Choroid plexus epithelial cell (primary cell): ENCODE measurements at regions not wholly inside any gene's neighbourhood (a gene's known extent, or its start where the extent isn't known, plus 50 kb on each side); places are given as distances from the start of the nearest gene placed in this dataset.

ENCODE experiments used
- DNase-seq: peaks from one replicate; pipeline ENCODE4 v3.0.0-alpha.2; 2010; ENCODE audit warnings: low read depth
- H3K4me3 ChIP-seq: 2 replicates; pipeline ENCODE4 v1.5.1; 2011; ENCODE audit warnings: low read depth, mild to moderate bottlenecking, control low read depth, low read length, moderate library complexity
- TF ChIP-seq, protein P1 (sequence below): conservative IDR thresholded peaks from 2 replicates; pipeline ENCODE4 v1.5.1; 2011; ENCODE audit warnings: low read depth, mild to moderate bottlenecking, control low read depth, inconsistent platforms, low read length, moderate library complexity

DNA sequence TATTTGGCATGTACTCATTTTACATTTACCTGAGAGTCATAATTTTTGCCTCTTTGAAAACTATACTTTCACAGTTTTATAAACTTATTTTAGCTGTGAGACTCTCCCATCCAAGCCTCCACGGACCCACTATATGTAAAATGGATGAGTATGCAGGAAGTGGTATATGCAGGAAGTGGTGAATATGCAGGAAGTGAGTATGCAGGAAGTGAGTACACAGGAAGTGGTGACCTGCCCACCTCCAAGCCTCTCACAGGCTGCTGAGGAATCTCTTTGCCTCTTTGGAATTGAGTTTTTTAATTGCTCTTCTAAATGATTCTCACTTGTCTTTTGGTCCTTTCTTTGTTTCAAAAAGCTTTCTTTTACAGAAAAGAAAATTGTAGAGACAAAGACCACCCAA is 85.2 kb downstream of the KBTBD8 start:
- TF ChIP-seq, protein P1, sequence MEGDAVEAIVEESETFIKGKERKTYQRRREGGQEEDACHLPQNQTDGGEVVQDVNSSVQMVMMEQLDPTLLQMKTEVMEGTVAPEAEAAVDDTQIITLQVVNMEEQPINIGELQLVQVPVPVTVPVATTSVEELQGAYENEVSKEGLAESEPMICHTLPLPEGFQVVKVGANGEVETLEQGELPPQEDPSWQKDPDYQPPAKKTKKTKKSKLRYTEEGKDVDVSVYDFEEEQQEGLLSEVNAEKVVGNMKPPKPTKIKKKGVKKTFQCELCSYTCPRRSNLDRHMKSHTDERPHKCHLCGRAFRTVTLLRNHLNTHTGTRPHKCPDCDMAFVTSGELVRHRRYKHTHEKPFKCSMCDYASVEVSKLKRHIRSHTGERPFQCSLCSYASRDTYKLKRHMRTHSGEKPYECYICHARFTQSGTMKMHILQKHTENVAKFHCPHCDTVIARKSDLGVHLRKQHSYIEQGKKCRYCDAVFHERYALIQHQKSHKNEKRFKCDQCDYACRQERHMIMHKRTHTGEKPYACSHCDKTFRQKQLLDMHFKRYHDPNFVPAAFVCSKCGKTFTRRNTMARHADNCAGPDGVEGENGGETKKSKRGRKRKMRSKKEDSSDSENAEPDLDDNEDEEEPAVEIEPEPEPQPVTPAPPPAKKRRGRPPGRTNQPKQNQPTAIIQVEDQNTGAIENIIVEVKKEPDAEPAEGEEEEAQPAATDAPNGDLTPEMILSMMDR: no peak
- no peak overlapping the region for H3K4me3 ChIP-seq
- peak; percentile 17 for DNase-seq

DNA sequence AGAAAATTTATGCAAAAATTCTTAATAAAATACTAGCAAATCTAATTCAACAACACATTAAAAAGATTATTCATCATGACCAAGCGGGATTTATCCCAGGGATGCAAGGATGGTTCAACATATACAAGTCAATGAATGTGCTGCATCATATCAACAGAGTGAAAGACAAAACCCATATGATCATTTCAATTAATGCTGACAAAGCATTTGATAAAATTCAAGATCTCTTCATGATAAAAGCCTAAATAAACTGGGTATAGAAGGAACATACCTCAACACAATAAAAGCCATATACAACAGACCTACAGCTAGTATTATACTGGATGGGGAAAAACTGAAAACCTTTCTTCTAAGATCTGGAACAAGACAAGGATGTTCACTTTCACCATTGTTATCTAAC is 89.7 kb downstream of the KBTBD8 start:
- TF ChIP-seq, protein P1: no peak
- no peak overlapping the region for H3K4me3 ChIP-seq
- no peak for DNase-seq

DNA sequence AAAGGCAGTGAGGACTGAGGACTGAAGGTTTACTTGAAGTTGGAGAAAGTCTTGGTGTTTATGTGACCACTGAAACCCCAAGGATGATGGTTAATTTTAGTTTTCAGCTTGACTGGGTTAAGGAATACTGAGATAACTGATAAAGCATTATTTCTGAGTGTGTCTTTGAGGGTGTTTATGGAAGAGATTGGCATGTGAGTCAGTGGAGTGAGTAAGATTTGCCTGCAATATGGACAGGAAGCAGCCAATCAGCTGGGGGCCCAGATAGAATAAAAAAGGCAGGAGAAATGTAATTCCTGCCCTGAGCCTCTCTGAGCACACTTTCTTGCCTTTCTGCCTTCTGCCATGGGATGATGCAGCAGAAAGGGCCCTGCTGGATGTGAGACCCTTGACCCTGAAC is 92.4 kb downstream of the KBTBD8 start:
- no peak overlapping the region for H3K4me3 ChIP-seq
- TF ChIP-seq, protein P1: no peak
- peak; percentile 72 for DNase-seq

DNA sequence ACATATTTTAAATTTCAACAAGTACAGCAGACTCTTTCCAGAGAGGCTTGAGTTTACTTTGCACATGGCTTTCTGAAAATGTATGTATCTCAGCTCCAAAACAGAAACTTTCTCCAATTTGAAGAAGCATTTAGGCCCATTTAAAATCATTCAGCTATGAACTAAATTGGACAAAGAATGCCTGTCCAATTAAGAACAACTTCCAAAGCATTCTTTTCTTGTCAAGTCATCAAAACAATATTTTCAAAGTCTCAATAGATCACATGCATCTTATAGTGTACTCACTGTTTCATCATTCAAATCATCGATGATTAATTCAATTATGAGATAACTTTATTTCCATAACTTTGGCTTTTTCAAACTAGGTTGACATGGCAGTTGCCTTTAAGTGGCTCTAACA is 95.2 kb downstream of the KBTBD8 start:
- TF ChIP-seq, protein P1: no peak
- no peak for DNase-seq
- no peak overlapping the region for H3K4me3 ChIP-seq

DNA sequence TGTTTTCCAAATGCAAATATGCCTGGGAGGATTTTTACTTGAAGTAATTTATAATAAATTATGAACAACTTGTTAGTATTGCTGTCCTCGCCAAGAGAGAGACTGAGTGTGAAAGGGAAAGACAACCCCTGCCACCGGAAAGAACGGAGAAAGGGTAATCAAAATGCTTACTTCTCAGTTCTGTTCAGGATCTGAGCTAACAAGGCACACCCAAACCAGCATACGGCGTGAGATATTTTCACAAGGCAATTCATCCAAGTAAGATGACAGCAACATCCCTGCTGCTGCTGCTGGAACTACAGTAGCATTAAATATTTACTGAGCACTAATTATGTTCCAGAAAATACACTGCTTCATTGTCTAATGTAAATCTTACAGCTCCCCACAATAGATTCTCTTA is 96.1 kb downstream of the KBTBD8 start:
- H3K4me3 ChIP-seq: no peak overlapping the region
- DNase-seq: no peak
- TF ChIP-seq, protein P1: no peak

DNA sequence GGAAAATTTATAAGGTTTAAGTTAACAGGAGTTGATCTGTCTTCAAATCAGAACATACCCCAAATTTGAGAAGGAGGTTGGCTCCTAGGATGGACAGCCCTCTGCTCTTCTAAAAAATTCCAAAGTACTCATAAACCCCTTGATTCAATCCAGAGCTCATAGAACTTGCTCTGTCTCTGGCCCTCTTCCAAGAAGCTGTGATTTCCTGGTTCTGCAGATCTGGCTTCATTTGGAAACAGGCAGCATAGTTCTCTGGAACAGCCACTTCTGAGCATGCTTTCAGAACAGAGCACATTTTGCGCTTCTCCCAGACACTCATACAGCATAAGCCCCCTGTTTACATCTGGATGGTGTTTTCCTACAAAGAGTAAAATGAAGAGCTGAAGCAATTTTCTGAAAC is 96.7 kb downstream of the KBTBD8 start:
- DNase-seq: peak; percentile 47
- H3K4me3 ChIP-seq: no peak overlapping the region

DNA sequence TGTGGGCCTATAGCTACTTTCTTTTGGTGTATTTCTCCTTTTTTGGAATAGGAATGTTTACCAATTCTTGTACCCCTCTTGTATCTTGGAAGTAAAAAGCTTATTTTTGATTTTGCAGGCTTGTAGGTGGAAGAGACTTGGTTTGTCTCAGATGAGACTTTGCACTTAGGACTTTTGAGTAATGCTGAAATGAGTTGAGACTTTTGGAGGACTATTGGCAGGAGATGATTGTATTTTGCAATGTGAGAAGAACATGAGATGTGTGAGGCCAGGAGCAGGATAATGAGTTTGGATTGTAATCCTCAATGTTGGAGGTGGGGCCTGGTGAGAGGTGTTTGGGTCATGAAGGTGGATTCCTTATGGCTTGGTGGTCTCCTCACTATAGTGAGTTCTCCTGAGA is 106.3 kb downstream of the KBTBD8 start:
- DNase-seq: no peak
- H3K4me3 ChIP-seq: no peak overlapping the region
- TF ChIP-seq, protein P1: no peak

More for the DNA sequence above, 96.7 kb downstream of the KBTBD8 start:
- TF ChIP-seq, protein P1: no peak
